GM18519 (cell line): ENCODE measurements at regions not wholly inside any gene's neighbourhood (a gene's known extent, or its start where the extent isn't known, plus 50 kb on each side); places are given as distances from the start of the nearest gene placed in this dataset.
"Not testable (repeated sequence)": the region's sequence is repeated elsewhere in the genome, so short reads cannot be mapped to it uniquely, and the experiment has no call there.

Experiments
- ATAC-seq: cut with Tn5 transposase; IDR thresholded peaks from one replicate; pipeline ENCODE4 v1.9.1; 2021; ENCODE audit warnings: mild to moderate bottlenecking, moderate library complexity; ENCODE audit not compliant: unreplicated experiment, low FRiP score

DNA sequence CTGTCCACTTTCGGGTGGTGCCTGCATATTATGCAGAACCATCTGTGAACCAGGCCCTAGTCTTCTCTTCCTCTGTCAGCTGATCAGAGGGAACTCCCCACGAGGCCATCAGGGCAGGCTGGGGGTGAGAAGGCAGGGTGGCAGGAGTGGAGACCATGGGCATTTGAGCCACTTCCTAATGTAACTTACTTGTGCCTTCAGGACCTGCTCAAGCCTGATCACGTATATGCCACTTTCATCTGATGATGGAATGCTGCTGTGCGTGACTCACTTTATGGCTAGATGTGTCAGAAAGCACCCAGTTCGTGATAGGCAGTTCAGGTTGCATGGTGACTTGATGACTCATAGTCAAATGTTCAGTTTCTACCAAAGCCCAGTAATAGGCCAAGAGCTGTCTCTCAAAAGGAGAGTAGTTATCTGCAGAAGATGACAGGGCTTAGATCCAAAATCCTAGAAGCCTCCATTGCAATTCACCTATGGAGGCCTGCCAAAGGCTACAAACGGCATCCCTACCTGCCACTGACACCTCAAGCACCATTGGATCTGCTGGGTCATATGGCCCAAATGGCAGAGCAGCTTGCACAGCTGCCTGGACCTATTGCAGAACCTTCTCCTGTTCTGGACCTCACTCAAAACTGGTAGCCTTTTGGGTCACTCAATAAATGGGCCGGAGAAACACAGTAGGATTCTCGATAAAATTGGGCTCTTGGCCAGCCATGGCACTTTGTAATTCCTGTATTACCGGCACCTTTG lies 197.7 kb upstream of the PROK2 start:
- not testable (repeated sequence) for ATAC-seq

DNA sequence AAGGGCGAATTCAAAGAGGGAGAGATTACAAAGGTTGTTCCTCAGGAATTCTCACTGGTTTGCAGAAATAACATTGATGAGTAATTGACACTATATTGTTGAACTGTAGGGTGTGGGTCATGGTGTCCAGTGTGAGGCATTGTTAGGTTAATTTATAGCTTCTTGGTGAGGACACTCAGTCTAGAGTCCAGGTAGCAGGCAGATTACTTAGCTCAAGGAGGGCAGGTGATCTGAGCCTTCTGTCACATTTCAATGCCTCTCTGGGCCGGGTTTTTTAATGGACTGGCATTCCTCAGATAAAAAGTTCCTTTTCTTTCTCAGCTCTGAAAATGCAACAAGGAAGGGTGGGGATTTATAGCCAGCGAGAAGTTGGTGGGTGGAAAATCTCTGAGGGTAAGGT lies 194.2 kb upstream of the PROK2 start:
- no peak for ATAC-seq

DNA sequence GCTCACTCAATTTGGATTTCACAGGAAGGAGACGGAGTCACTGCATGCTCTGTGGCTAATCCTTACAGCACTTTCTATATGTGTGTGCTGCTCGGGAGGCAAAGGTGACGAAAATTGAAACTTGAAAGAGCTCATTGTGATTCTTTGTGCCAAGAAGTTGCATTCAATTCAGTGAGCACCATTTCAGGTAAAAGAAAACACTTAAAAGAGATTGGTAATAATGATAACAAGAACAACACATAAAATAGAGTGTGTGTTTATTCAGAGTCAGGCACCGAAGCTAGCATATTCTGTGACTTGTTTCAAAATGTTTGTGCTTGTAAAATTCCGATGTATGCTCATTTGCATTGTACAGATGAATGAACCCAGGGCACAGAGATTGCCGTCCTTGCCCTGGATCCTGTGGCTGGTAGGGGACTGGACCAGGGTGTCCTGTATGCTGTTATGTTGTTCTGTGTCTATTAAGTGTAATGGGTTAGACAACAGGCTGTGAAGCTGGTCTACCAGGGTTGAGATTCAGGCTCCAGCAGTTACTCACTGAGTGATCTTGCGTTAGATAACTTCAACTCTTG lies 193.3 kb upstream of the PROK2 start:
- peak; percentile 81 for ATAC-seq

- no peak for ATAC-seq
These were observed 192.6 kb upstream of the PROK2 start for GRCh38 chr3:71977525-71977924.

DNA sequence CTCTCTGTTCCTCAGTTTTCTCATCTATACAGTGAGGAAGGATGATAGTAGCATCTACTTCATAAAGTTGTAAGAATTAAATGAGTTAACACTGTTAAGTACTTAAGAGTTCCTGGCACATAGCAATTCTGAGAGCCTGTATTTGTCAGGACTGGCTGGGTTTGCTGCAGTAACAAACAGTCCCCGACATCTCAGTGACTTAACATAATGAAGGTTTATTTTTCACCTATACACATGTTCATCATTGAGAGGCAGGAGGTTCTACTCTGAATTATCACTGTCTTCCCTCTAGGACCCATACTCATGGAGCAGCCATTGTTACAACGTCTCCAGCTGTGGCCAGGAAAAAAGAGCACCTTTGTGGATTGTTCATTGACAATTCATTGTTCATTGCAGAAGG lies 190.6 kb upstream of the PROK2 start:
- ATAC-seq = no peak

DNA sequence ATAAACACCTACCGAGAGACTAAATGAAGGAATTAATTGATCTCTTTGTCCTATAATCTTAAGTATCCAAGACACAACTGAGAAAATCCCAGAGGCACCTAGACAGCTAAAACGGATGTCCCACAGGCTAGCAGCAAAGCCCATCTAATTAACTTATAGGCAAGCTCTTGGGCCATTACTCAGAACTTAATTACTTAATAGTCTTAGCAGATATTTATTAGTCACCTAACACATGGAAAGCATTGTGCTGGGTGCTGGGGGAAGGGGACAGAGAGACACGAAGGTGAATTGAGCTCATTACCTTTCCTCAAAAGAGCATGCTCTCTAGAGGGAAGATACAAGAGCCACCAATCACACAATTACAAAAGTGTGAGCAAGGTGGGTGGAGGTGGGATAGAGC lies 189.8 kb upstream of the PROK2 start:
- no peak for ATAC-seq

- ATAC-seq = no peak
These were observed 188.5 kb upstream of the PROK2 start for GRCh38 chr3:71973274-71974030.

DNA sequence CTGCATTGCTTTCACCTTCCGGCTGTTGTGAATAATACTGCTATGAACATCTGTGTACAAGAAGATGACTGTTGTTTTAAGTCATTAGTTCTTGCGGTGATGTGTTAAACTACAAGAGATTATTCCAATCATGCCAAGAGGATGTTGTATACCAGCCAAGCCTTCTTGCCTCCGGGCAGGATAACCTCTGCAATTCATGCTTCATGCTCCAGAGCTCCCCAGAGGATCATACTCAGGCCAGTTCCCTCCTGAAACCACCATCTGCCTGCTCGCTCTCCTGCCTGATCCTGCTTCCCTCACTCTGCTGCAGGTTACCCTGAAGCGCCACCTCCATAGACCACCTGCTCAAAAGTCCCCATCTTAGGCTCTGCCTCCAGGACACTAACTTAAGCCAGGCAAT lies 187.1 kb upstream of the PROK2 start:
- ATAC-seq = no peak

GRCh38 chr3:71968544-71968943 lies 183.6 kb upstream of the PROK2 start:
- no peak for ATAC-seq

GRCh38 chr3:71966185-71966584 lies 181.2 kb upstream of the PROK2 start:
- no peak for ATAC-seq

- no peak for ATAC-seq
These were observed 179.2 kb upstream of the PROK2 start for GRCh38 chr3:71964170-71964569.

DNA sequence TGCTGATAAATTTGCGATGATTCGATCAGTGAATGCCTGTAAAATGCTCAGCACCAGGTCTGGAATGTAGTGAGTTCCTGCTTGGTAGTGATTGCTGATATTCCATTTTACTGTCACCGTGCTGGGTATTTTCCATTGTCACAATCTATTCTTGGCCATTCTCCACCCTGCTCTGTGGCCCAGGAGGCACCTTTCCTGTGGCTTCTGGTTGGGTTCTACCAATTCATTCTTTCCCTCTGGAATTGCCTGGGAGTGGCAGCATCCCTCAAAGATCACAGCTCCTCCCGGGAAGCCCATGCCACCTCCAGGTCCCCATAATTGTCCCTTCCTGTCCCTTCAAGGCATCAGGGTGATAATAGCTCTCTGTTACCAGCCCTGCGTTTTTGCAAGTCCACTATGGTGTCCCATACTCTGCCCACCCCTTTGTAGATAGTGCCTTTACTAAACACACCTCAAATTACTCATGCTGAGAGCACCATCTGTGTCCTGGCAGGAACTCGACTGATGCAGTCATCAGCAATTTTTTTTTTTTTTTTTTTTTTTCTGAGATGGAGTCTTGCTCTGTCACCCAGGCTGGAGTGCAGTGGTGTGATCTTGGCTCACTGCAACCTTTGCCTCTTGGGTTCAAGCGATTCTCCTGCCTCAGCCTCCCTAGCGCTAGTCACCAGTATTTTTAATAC lies 177.8 kb upstream of the PROK2 start:
- ATAC-seq = no peak

GRCh38 chr3:71961891-71962290 lies 176.9 kb upstream of the PROK2 start:
- ATAC-seq = no peak

DNA sequence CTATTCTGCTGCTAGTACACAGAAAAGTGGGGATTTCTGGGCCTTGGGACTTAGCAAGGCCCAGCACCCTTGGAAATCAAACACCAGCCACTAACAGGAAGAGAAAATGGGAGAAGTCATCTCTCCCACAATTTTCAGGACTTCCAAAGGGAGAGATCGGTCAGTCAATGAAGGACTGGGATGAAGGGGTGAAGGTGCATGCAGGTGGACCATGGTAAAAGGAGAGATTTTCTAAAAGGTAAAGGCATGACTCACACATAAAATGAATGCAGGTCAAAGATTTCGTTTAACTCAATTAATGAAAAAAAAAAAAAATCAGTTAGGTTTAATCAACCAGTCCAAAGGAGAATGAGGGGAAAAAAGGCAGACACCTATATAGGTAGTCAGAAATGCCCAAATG lies 176.4 kb upstream of the PROK2 start:
- ATAC-seq = no peak

DNA sequence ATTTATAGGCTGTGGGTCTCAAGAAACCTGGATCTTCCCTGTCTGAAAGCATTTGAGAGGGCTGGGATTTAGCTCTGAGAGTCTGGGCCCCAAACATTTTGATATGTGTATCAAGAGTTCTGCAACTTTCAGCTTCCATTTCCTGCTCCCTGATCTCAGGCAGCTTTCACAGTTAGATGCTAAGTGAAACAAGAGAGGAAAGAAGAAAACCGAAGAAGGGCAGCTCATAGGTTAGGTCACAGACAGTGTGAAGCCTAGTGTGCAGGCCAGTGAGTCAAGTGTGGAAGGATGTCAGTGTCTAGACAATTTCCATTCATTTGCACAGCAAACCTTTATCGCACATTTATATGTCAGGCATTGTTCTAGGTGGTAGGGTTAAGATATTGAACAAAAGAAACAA lies 173.6 kb upstream of the PROK2 start:
- no peak for ATAC-seq

DNA sequence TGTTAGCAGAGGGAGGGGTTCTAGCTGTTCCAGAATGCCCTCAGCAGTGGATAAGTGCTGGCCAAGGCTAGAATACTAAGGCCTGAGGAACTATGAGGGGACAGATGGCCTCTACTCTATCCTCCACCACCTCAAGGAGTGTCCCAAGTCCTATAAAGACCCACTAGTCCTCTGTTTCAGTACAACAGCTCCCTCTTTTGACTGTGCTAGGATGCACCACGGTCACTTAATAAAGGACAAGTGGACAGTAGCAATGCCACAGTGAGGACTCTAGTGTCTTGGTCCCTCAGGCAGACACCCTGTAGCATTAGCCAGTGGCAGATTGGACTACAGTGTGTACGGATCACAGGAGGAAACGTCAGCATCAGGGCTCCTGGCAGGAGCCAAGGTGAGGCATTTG lies 171.8 kb upstream of the PROK2 start:
- ATAC-seq = no peak

GRCh38 chr3:71956069-71956340 lies 171.1 kb upstream of the PROK2 start:
- ATAC-seq = no peak

- ATAC-seq = no peak
These were observed 170.5 kb upstream of the PROK2 start for GRCh38 chr3:71955240-71956068.

GRCh38 chr3:71951842-71952241 lies 166.9 kb upstream of the PROK2 start:
- ATAC-seq = no peak

DNA sequence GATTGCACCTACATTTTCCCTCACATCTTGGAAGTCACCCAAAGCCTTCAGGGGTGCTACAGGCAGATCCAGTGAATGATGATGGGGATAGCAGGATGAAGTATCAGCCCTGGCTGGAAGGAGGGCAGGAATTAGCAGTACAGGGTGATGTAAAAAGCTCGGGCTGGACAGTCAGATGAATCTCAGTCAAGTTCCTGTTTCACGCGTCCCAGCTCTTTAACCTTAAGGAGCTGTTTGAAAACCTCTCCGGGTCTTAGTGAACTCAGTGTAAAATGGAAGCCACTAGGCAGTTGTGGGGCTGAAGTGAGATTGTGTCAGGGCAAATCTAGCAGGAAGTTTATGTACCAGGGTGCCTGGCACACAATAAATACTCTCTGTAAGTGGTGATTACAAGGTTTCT lies 166.4 kb upstream of the PROK2 start:
- ATAC-seq = no peak

DNA sequence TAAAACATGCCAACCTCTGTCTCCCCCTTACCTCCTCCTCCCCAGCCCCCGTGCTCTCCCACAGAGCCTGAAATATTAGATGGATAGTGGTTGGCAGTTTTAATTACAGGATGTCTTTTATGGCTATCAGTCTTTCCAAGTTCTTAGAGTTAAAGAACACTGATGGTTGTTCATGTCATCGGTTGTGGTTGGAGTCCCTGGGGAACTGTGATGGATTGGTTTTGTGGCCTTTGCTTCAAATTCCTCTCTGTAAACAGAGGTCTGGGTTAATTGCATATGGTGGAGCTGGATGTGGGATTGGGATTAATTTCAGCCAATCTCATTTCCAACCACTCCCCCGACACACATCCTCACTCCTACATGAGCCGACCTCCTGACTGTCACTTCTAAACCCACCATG lies 164.5 kb upstream of the PROK2 start:
- ATAC-seq = no peak
